Astrocyte (in vitro differentiated cells and primary cell): ENCODE measurements at regions not wholly inside any gene's neighbourhood (a gene's known extent, or its start where the extent isn't known, plus 50 kb on each side); places are given as distances from the start of the nearest gene placed in this dataset.

Source experiments
- DNase-seq: peaks from one replicate; pipeline ENCODE4 v3.0.0-alpha.2; 2010; ENCODE audit warnings: low read depth
- FAIRE-seq: peaks from 2 replicates; lab custom pipeline; 2011; peaks lifted over from hg19 to GRCh38; lab: Jason Lieb, UNC
- H2AFZ ChIP-seq: 2 replicates; pipeline ENCODE4 v1.6.0; 2012; ENCODE audit warnings: low read depth, low read length, inconsistent platforms
- H3K27ac ChIP-seq: 2 replicates; pipeline ENCODE4 v1.5.1; 2011; ENCODE audit warnings: low read depth, low read length, inconsistent platforms
- H3K27me3 ChIP-seq: 2 replicates; pipeline ENCODE4 v1.6.0; 2011; ENCODE audit warnings: low read length, inconsistent platforms; ENCODE audit not compliant: insufficient read depth
- H3K36me3 ChIP-seq: 2 replicates; pipeline ENCODE4 v1.5.1; 2011; ENCODE audit warnings: low read length, inconsistent platforms; ENCODE audit not compliant: insufficient read depth
- H3K4me1 ChIP-seq: 2 replicates; pipeline ENCODE4 v1.5.1; 2011; ENCODE audit warnings: low read length, inconsistent platforms; ENCODE audit not compliant: insufficient read depth
- H3K4me2 ChIP-seq: 2 replicates; pipeline ENCODE4 v1.6.0; 2012; ENCODE audit warnings: low read length, inconsistent platforms
- H3K4me3 ChIP-seq: 2 replicates; pipeline ENCODE4 v1.5.1; 2011; ENCODE audit warnings: low read depth, mild to moderate bottlenecking, low read length, inconsistent platforms; ENCODE audit not compliant: insufficient read depth
- H3K79me2 ChIP-seq: 2 replicates; pipeline ENCODE4 v1.6.0; 2012; ENCODE audit warnings: mild to moderate bottlenecking, low read length, inconsistent platforms; ENCODE audit not compliant: insufficient read depth
- H3K9ac ChIP-seq: 2 replicates; pipeline ENCODE4 v1.6.0; 2012; ENCODE audit warnings: mild to moderate bottlenecking, low read length, inconsistent platforms
- H3K9me3 ChIP-seq: 2 replicates; pipeline ENCODE4 v1.5.1; 2012; ENCODE audit warnings: low read depth, mild to moderate bottlenecking, low read length, inconsistent platforms; ENCODE audit not compliant: insufficient read depth
- H4K20me1 ChIP-seq: 2 replicates; pipeline ENCODE4 v1.6.0; 2012; ENCODE audit warnings: low read length, inconsistent platforms; ENCODE audit not compliant: insufficient read depth
- H3K27ac Mint-ChIP-seq: one replicate; pipeline ENCODE4 v1.8.0; 2021; ENCODE audit warnings: mild to moderate bottlenecking, mixed read lengths; ENCODE audit not compliant: unreplicated experiment
- H3K27me3 Mint-ChIP-seq: one replicate; pipeline ENCODE4 v1.8.0; 2021; ENCODE audit warnings: low read depth, mixed read lengths; ENCODE audit not compliant: unreplicated experiment
- H3K36me3 Mint-ChIP-seq: one replicate; pipeline ENCODE4 v1.8.0; 2021; ENCODE audit warnings: low read depth, mixed read lengths; ENCODE audit not compliant: unreplicated experiment
- H3K4me1 Mint-ChIP-seq: one replicate; pipeline ENCODE4 v1.8.0; 2021; ENCODE audit warnings: low read depth, mixed read lengths; ENCODE audit not compliant: unreplicated experiment
- H3K4me3 Mint-ChIP-seq: one replicate; pipeline ENCODE4 v1.8.0; 2021; ENCODE audit warnings: mild to moderate bottlenecking, moderate library complexity, mixed read lengths; ENCODE audit not compliant: unreplicated experiment
- H3K9me3 Mint-ChIP-seq: one replicate; pipeline ENCODE4 v1.8.0; 2021; ENCODE audit warnings: mild to moderate bottlenecking, mixed read lengths; ENCODE audit not compliant: unreplicated experiment
- CTCF ChIP-seq: IDR thresholded peaks from 2 replicates; pipeline ENCODE4 v1.5.1; 2011; ENCODE audit warnings: low read depth, mild to moderate bottlenecking, inconsistent platforms, low read length, moderate library complexity; ENCODE audit not compliant: insufficient read depth
- EZH2 ChIP-seq: IDR thresholded peaks from 2 replicates; pipeline ENCODE4 v1.6.1; 2012; ENCODE audit warnings: mild to moderate bottlenecking, low read length, inconsistent platforms; ENCODE audit not compliant: insufficient read depth

GRCh38 chr4:31015123-31015522 lies 295.0 kb downstream of the PCDH7 start:
- H3K9me3 ChIP-seq, result no peaks in the 10 kb centered on the region
- H3K27me3 Mint-ChIP-seq, result no peaks in the 10 kb centered on the region
- no peak overlapping the region for H3K9ac ChIP-seq
- TF ChIP-seq EZH2, result no peak
- TF ChIP-seq CTCF, result no peak
- no peak overlapping the region for H3K4me3 Mint-ChIP-seq
- FAIRE-seq, result no peak
- H3K36me3 ChIP-seq, result no peaks in the 10 kb centered on the region
- no peaks in the 10 kb centered on the region for H3K4me1 ChIP-seq
- DNase-seq, result no peak
- H3K27ac Mint-ChIP-seq, result no peak overlapping the region
- H3K27me3 ChIP-seq, result no peaks in the 10 kb centered on the region
- no peaks in the 10 kb centered on the region for H3K79me2 ChIP-seq
- no peaks in the 10 kb centered on the region for H3K9me3 Mint-ChIP-seq
- H2AFZ ChIP-seq, result no peak overlapping the region
- no peaks in the 10 kb centered on the region for H4K20me1 ChIP-seq
- no peak overlapping the region for H3K27ac ChIP-seq
- no peaks in the 10 kb centered on the region for H3K36me3 Mint-ChIP-seq
- H3K4me2 ChIP-seq, result no peak overlapping the region
- H3K4me3 ChIP-seq, result no peak overlapping the region
- H3K4me1 Mint-ChIP-seq, result peaks cover 6% of the 10 kb centered on the region

- H3K27ac Mint-ChIP-seq, result no peak overlapping the region
- FAIRE-seq, result no peak
- TF ChIP-seq EZH2 (no peak), CTCF (no peak)
These were observed 296.3 kb downstream of the PCDH7 start for GRCh38 chr4:31016322-31017061.

GRCh38 chr4:31020363-31020762 lies 300.2 kb downstream of the PCDH7 start:
- no peaks in the 10 kb centered on the region for H3K27me3 Mint-ChIP-seq
- Histone ChIP-seq H3K9ac (no peak overlapping the region), H3K79me2 (no peaks in the 10 kb centered on the region), H4K20me1 (no peaks in the 10 kb centered on the region), H3K4me1 (no peaks in the 10 kb centered on the region), H3K27ac (no peak overlapping the region), H3K4me2 (no peak overlapping the region), H3K4me3 (no peak overlapping the region), H2AFZ (no peak overlapping the region), H3K9me3 (no peaks in the 10 kb centered on the region), H3K27me3 (no peaks in the 10 kb centered on the region), H3K36me3 (no peaks in the 10 kb centered on the region)
- H3K27ac Mint-ChIP-seq, result no peak overlapping the region
- no peak for DNase-seq
- H3K4me1 Mint-ChIP-seq, result no peaks in the 10 kb centered on the region
- H3K4me3 Mint-ChIP-seq, result no peak overlapping the region
- TF ChIP-seq EZH2, result no peak
- TF ChIP-seq CTCF, result no peak
- FAIRE-seq, result no peak
- no peaks in the 10 kb centered on the region for H3K9me3 Mint-ChIP-seq
- no peaks in the 10 kb centered on the region for H3K36me3 Mint-ChIP-seq

More at GRCh38 chr4:31016322-31017061, 296.3 kb downstream of the PCDH7 start:
- Histone ChIP-seq H4K20me1 (no peaks in the 10 kb centered on the region), H3K4me1 (no peaks in the 10 kb centered on the region), H3K4me2 (no peak overlapping the region), H3K27ac (no peak overlapping the region), H3K79me2 (no peaks in the 10 kb centered on the region), H3K9me3 (no peaks in the 10 kb centered on the region), H3K4me3 (no peak overlapping the region), H3K36me3 (no peaks in the 10 kb centered on the region), H2AFZ (no peak overlapping the region), H3K27me3 (no peaks in the 10 kb centered on the region), H3K9ac (no peak overlapping the region)
- DNase-seq, result no peak
- Mint-ChIP-seq H3K4me3 (no peak overlapping the region), H3K4me1 (peaks cover 6% of the 10 kb centered on the region), H3K27me3 (no peaks in the 10 kb centered on the region), H3K9me3 (no peaks in the 10 kb centered on the region), H3K36me3 (no peaks in the 10 kb centered on the region)
